ENCODE measurements at regions not wholly inside any gene's neighbourhood (a gene's known extent, or its start where the extent isn't known, plus 50 kb on each side); places are given as distances from the start of the nearest gene placed in this dataset.

DNA sequence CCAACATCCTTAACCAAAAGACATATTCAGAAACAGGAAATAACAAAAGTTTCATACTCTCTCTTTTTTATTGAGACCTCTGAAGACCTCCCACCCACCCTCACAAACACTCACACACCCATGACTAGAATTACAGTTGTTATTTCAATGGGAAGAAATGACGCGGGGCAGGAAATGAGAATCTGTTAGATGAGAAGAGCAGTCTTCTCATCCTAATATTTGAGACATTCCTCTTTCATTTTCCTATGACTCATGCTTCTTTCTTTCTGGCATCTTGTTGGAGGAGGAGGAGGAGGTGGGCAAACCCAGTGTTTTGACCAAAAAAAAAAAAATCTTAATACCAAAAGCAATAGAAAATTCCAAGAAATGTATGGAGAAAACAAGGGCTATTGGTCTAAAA lies 179.5 kb upstream of the TARS1 start:
- POLR2A ChIA-PET (ENCODE audit: low non-redundant PET), result no interaction called here

DNA sequence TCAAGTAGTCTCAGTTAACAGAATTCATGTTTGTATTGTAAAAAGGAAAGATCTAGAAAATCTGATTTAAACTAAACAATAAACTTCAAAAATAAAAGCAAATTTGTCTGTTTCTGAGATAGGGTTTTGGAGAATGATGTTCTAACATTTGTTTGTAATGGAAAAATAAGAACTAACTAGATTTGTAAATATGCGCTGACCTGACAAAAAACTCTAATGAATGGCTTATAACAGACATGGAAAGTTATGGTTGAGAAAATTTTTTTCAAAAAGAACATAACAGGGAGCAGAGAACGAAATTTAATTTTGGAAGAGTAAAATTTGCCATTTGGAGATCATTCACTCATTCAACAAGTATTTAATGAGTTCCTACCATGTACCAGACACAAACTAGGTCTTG lies 179.0 kb upstream of the TARS1 start:
- no peak for DNase-seq (ENCODE audit: low spot score)
- H3K27ac ChIP-seq, result no peak overlapping the region
- TF ChIP-seq, protein P1, sequence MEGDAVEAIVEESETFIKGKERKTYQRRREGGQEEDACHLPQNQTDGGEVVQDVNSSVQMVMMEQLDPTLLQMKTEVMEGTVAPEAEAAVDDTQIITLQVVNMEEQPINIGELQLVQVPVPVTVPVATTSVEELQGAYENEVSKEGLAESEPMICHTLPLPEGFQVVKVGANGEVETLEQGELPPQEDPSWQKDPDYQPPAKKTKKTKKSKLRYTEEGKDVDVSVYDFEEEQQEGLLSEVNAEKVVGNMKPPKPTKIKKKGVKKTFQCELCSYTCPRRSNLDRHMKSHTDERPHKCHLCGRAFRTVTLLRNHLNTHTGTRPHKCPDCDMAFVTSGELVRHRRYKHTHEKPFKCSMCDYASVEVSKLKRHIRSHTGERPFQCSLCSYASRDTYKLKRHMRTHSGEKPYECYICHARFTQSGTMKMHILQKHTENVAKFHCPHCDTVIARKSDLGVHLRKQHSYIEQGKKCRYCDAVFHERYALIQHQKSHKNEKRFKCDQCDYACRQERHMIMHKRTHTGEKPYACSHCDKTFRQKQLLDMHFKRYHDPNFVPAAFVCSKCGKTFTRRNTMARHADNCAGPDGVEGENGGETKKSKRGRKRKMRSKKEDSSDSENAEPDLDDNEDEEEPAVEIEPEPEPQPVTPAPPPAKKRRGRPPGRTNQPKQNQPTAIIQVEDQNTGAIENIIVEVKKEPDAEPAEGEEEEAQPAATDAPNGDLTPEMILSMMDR (conservative IDR thresholded peaks at IDR 0.05; ENCODE audit: low read depth), result no peak
- POLR2A ChIA-PET (ENCODE audit: low non-redundant PET), result no interaction called here
- CTCF ChIA-PET, result no interaction called here

More for the DNA sequence above, 179.5 kb upstream of the TARS1 start:
- DNase-seq (ENCODE audit: low spot score), result peak; percentile 5
- no peak overlapping the region for H3K27ac ChIP-seq
- CTCF ChIA-PET, result no interaction called here
- TF ChIP-seq, protein P1 (conservative IDR thresholded peaks at IDR 0.05; ENCODE audit: low read depth), result no peak

DNA sequence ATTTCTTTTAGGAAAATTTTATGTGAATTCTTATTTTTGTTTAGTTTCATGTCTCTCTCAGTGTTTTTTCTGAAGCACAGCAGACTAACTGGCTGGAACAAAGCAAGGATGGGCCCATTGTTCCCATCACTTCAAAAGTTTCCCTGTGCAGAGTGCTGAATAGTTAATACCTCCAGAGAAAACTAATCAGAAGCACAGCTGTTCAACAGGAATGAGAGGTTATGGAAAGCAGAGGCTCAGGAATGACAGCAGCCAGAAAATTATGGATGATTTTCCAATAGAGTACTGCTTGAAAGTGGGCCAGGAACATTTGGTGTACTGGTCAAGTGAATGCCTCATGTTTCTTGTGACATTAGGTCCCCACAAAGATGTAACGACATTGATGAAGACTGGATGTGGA lies 173.0 kb upstream of the TARS1 start:
- POLR2A ChIA-PET (ENCODE audit: low non-redundant PET), result no interaction called here
- TF ChIP-seq, protein P1 (conservative IDR thresholded peaks at IDR 0.05; ENCODE audit: low read depth), result no peak
- no peak for DNase-seq (ENCODE audit: low spot score)
- CTCF ChIA-PET, result no interaction called here
- no peak overlapping the region for H3K27ac ChIP-seq

DNA sequence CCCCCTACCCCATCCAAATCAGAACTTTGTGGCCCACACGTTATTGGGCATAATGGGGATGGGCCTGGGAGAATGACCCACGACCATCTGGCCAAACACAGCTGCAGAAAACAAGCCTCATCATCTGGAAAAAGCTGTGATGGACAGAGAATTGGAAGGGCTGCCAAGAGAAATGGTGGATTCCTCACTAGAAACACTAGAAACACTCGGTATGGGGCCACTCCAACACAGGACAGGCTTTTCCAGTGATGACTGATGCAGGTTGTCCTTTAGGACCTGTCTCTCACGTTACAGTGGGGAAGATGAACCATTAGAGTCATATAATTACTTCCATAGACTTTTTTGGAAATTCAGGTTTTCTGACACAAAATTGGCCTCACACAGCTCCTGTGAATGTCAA lies 172.4 kb upstream of the TARS1 start:
- CTCF ChIA-PET, result no interaction called here
- TF ChIP-seq, protein P1 (conservative IDR thresholded peaks at IDR 0.05; ENCODE audit: low read depth), result no peak
- H3K27ac ChIP-seq, result no peak overlapping the region
- POLR2A ChIA-PET (ENCODE audit: low non-redundant PET), result no interaction called here
- no peak for DNase-seq (ENCODE audit: low spot score)

DNA sequence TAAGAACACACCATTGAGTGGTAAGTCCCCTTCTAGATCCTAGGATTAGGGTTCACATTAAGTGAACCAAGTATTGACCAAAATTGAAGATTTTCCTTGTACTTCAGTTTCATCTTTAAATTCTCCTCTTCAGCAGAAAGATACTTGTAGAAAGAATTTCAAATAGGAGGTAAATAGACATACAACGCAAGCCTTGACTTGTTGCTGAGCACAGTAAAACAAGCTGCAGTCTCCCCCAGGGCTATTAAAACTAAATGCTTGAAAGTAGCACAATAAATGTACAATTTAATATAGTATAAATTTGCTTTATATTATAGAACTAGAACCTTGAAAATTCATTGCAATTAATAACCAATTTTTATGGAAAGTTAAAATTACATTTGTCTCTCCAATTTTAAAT lies 170.1 kb upstream of the TARS1 start:
- no peak overlapping the region for H3K27ac ChIP-seq
- TF ChIP-seq, protein P1 (conservative IDR thresholded peaks at IDR 0.05; ENCODE audit: low read depth), result no peak
- ChIA-PET CTCF (no interaction called here), POLR2A (ENCODE audit: low non-redundant PET) (no interaction called here)
- DNase-seq (ENCODE audit: low spot score), result peak; percentile 63

DNA sequence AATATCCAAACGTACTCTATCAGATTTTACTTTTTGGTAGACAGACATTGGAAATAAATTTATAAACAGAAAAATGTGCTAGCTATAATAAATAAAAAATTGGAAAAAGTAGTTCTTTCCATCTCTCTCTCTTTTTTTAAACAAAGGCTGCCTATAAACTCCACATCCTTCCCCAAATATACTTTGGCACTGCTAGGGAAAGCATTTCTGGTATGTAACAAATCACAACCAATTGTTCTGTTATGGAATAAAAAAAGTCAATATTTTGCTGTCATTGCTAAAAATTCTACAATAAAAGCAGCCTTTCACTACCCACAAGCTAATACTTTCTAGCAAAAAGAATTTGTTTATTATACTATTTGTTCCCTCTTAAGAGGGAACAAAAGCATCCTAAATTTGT lies 169.2 kb upstream of the TARS1 start:
- CTCF ChIA-PET, result interaction anchor here (0.6 to 1.1 kb wide), 2 partner anchors 28 to 539 kb away, joined by 3 read pairs; no protein-coding TSS in a partner anchor
- TF ChIP-seq, protein P1 (conservative IDR thresholded peaks at IDR 0.05; ENCODE audit: low read depth), result no peak
- no peak overlapping the region for H3K27ac ChIP-seq
- DNase-seq (ENCODE audit: low spot score), result no peak
- POLR2A ChIA-PET (ENCODE audit: low non-redundant PET), result no interaction called here

DNA sequence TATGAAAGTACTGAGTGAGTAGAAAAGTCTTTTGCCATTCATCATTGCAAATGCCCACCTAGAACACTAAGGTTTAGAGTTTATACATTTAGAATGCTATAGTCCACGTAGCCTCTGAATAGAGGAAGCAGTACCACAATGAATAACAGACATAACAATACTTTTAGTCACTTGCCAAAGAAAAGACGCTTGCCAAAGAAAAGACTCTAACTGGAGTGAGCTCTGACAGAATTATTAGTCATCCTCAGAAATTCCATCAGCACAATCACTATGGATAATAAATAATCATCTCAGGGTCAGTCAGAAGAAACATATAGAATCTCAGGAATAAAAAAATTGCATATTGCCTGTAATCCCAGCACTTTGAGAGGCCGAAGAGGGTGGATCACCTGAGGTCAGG lies 168.5 kb upstream of the TARS1 start:
- CTCF ChIA-PET, result interaction anchor here (0.6 to 1.1 kb wide), 4 partner anchors 11 to 627 kb away, joined by 3 read pairs; no protein-coding TSS in a partner anchor
- TF ChIP-seq, protein P1 (conservative IDR thresholded peaks at IDR 0.05; ENCODE audit: low read depth), result no peak
- H3K27ac ChIP-seq, result peak overlapping the region; percentile 80
- POLR2A ChIA-PET (ENCODE audit: low non-redundant PET), result no interaction called here
- DNase-seq (ENCODE audit: low spot score), result peak; percentile 82

Data from RWPE1 (cell line).